Suprapubic skin (tissue), 4 donors: ENCODE measurements at regions not wholly inside any gene's neighbourhood (a gene's known extent, or its start where the extent isn't known, plus 50 kb on each side); places are given as distances from the start of the nearest gene placed in this dataset.

Experiments
- CTCF ChIP-seq, 2 donors: fragments of 200-600 bp in 1 of 2; fragments of 450-650 bp in 1 of 2; sonication (generic) in 1 of 2; IDR thresholded peaks; one replicate each; pipeline ENCODE4 v1.5.1; 2016 to 2019; ENCODE audit warnings: antibody characterized with exemption in 2 of 2, mild to moderate bottlenecking in 1 of 2, moderate library complexity in 1 of 2
- EP300 ChIP-seq: sonication (generic); formaldehyde crosslinking; IDR thresholded peaks from one replicate; pipeline ENCODE4 v1.6.1; 2017; ENCODE audit warnings: antibody characterized with exemption
- POLR2A ChIP-seq, 2 donors: fragments of 450-650 bp; IDR thresholded peaks; one replicate each; pipeline ENCODE4 v1.6.1; 2017; ENCODE audit warnings: antibody characterized with exemption in 2 of 2, mild to moderate bottlenecking in 2 of 2, moderate library complexity in 2 of 2
- POLR2AphosphoS5 ChIP-seq, 3 donors: sonication (generic); formaldehyde crosslinking; IDR thresholded peaks; one replicate each; pipeline ENCODE4 v1.6.1; 2017; ENCODE audit warnings: antibody characterized with exemption in 3 of 3

DNA sequence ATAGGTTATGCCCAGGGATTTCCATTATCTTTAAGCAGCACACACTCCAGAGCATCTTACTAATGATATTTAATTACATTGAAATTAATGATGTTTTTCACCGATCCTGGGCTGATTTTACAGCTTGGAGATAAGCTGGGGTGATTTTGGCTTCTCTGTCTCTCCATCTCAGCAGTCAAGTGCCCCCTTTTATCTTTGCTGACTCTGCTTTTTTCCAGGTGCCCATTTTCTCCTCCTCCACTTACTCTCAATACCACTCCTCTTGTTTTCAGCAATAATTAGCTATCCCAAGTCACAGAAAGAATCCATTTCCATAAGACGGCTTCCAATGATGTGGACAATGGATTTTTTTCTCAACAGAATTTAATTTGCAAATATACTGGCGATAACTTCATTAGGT, 266.7 kb downstream of the GBA3 start:
- TF ChIP-seq CTCF (IDR thresholded peaks at IDR 0.05) (no peak), POLR2A (IDR thresholded peaks at IDR 0.05) (no peak), EP300 (no peak), POLR2AphosphoS5 (IDR thresholded peaks at IDR 0.05) (no peak)
